Colonic mucosa (tissue), 4 donors: ENCODE measurements at regions not wholly inside any gene's neighbourhood (a gene's known extent, or its start where the extent isn't known, plus 50 kb on each side); places are given as distances from the start of the nearest gene placed in this dataset.

Source experiments
- DNase-seq: peaks from one replicate; pipeline ENCODE4 v3.0.0-alpha.2; 2020
- H3K27ac ChIP-seq: fragments of 200-600 bp; one replicate; pipeline ENCODE4 v1.8.0; 2021
- H3K27me3 ChIP-seq: fragments of 200-600 bp; one replicate; pipeline ENCODE4 v1.8.0; 2021
- H3K36me3 ChIP-seq: fragments of 200-600 bp; one replicate; pipeline ENCODE4 v1.8.0; 2021
- H3K4me1 ChIP-seq: fragments of 200-600 bp; one replicate; pipeline ENCODE4 v1.8.0; 2021; ENCODE audit warnings: mild to moderate bottlenecking
- H3K4me3 ChIP-seq: fragments of 200-600 bp; one replicate; pipeline ENCODE4 v1.8.0; 2021
- H3K9ac ChIP-seq, 2 donors: one replicate each; pipeline ENCODE4 v1.7.0; 2013; ENCODE audit warnings: control low read depth in 2 of 2, low read depth in 2 of 2, low read length in 2 of 2
- H3K9me3 ChIP-seq: fragments of 200-600 bp; one replicate; pipeline ENCODE4 v1.8.0; 2021
- intact Hi-C: fragments of 100-400 bp; cut with DNase I; formaldehyde crosslinking; loops from one replicate; pipeline ENCODE4 v1.14.1; 2022
- TF ChIP-seq, protein P1 (sequence below): fragments of 200-600 bp; IDR thresholded peaks from one replicate; pipeline ENCODE4 v1.8.0; 2022; ENCODE audit warnings: antibody characterized with exemption, mild to moderate bottlenecking
- donor health status: healthy.
- donor health status: DM: no; HTN: no; CAD: no.
- donor health status: DM: no; HTN: no; CAD: no.

DNA sequence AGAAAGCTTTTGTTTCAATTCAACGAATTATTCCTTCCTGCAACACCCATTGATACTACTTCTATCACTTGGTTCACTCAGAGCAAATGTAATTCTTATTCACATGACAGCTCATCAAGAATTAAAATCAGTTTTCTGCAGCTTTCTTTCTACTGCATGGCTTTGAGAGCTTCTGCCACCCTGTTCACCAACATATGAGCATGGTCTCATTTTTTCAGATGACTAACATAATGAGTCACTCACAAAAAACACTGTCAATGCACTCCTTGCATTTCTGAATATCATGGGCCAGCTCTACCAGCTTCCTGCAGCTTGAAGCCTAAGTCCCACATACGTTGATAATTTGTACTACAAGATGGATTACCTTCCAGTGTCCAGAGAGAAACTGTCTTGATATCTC lies 342.9 kb downstream of the LRATD1 start:
- H3K9ac ChIP-seq, result no peak overlapping the region
- intact Hi-C loops, result no loop called here

DNA sequence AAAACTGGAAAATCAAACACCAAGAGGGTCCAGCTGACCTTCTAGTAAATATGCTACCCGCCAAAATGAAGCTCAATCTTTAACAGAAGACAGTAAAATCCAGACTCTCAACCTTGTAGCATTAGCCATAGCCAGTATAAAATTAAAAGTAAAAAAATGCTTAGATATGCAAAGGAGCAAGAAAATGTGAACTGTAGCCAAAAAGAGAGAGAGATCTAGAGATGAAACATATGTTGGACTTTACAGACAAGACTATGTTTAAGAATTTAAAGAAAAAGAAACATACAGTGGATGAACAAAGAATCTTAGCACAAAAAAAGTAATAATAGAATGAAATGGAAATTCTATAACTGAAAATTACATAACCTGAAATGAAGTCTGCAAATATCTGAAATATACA lies 344.5 kb downstream of the LRATD1 start:
- TF ChIP-seq, protein P1, sequence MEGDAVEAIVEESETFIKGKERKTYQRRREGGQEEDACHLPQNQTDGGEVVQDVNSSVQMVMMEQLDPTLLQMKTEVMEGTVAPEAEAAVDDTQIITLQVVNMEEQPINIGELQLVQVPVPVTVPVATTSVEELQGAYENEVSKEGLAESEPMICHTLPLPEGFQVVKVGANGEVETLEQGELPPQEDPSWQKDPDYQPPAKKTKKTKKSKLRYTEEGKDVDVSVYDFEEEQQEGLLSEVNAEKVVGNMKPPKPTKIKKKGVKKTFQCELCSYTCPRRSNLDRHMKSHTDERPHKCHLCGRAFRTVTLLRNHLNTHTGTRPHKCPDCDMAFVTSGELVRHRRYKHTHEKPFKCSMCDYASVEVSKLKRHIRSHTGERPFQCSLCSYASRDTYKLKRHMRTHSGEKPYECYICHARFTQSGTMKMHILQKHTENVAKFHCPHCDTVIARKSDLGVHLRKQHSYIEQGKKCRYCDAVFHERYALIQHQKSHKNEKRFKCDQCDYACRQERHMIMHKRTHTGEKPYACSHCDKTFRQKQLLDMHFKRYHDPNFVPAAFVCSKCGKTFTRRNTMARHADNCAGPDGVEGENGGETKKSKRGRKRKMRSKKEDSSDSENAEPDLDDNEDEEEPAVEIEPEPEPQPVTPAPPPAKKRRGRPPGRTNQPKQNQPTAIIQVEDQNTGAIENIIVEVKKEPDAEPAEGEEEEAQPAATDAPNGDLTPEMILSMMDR, result no peak
- no peaks in the 10 kb centered on the region for H3K36me3 ChIP-seq
- intact Hi-C loops, result no loop called here
- H3K4me3 ChIP-seq, result no peak overlapping the region
- H3K27ac ChIP-seq, result no peak overlapping the region
- DNase-seq, result no peak
- no peaks in the 10 kb centered on the region for H3K9me3 ChIP-seq
- H3K4me1 ChIP-seq, result no peaks in the 10 kb centered on the region
- H3K27me3 ChIP-seq, result no peaks in the 10 kb centered on the region
- no peak overlapping the region for H3K9ac ChIP-seq

More for the DNA sequence above, 342.9 kb downstream of the LRATD1 start:
- no peaks in the 10 kb centered on the region for H3K27me3 ChIP-seq
- H3K36me3 ChIP-seq, result no peaks in the 10 kb centered on the region
- DNase-seq, result no peak
- no peaks in the 10 kb centered on the region for H3K4me1 ChIP-seq
- H3K4me3 ChIP-seq, result no peak overlapping the region
- H3K9me3 ChIP-seq, result no peaks in the 10 kb centered on the region
- TF ChIP-seq, protein P1, result no peak
- H3K27ac ChIP-seq, result no peak overlapping the region

DNA sequence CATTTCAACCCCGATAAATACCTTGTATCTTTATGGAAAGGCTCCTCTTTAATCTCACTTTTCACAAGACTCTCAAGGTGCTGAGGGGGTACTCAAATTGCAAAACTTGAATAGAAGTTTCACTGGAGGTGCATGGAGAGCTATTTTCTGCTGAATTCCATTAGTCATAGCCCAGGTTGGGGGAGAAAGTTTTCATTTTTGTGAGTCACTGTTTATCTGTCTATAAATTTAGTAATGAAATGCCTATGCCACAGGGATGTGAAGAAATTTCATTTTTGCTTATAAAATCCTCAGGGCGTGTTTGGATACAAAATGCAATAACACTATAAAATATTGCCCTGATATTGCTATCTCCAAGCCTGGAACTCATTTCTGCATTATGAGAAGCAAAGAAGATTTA lies 346.3 kb downstream of the LRATD1 start:
- TF ChIP-seq, protein P1, result no peak
- Histone ChIP-seq H3K4me3 (no peak overlapping the region), H3K4me1 (no peaks in the 10 kb centered on the region), H3K36me3 (no peaks in the 10 kb centered on the region), H3K9ac (no peak overlapping the region), H3K9me3 (no peaks in the 10 kb centered on the region), H3K27me3 (no peaks in the 10 kb centered on the region), H3K27ac (no peak overlapping the region)
- no peak for DNase-seq
- intact Hi-C loops, result no loop called here

DNA sequence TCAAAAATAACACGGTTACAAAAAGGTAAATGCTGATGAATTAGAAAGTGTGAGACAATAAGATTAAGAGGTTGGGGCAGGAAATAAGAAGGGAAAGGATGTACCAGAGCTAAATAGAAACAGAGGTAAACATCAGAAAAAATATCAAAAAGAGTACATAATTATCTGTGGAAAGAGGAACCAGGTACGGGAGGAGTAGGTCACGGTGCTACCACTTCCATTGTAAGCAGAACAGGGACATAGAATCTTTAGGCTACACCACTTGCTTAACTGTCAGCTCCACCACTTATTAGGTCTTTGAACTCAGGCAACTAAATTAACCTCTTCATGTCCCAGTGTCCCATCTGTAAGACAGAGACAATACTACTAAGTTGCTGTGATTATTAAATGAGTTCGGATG lies 350.3 kb downstream of the LRATD1 start:
- Histone ChIP-seq H3K9ac (no peak overlapping the region), H3K9me3 (no peaks in the 10 kb centered on the region), H3K4me1 (no peaks in the 10 kb centered on the region), H3K4me3 (no peak overlapping the region), H3K27me3 (no peaks in the 10 kb centered on the region), H3K27ac (no peak overlapping the region), H3K36me3 (no peaks in the 10 kb centered on the region)
- TF ChIP-seq, protein P1, result no peak
- intact Hi-C loops, result no loop called here
- no peak for DNase-seq

DNA sequence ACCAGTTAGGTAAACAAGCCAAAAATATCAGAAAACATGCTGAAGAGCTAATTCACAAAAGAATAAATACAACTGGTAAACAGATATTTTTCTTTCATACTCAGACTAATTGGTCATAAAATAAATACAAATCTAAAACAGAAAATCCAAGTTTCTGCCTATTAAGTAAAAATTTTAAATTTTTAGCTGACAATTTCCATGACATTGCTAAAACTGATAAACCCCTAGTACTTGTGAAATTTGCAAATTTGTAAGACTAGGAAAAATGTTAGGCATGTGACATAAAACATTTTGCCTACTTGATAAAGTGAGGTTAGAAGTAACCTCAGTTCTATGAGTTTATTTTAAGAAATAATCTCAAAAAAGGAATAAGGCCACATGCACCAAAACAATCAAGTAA lies 356.1 kb downstream of the LRATD1 start:
- intact Hi-C loops, result no loop called here
- Histone ChIP-seq H3K9me3 (no peaks in the 10 kb centered on the region), H3K36me3 (no peaks in the 10 kb centered on the region), H3K9ac (no peak overlapping the region), H3K27ac (no peak overlapping the region), H3K4me3 (no peak overlapping the region), H3K4me1 (no peaks in the 10 kb centered on the region), H3K27me3 (no peaks in the 10 kb centered on the region)
- TF ChIP-seq, protein P1, result no peak
- DNase-seq, result no peak

DNA sequence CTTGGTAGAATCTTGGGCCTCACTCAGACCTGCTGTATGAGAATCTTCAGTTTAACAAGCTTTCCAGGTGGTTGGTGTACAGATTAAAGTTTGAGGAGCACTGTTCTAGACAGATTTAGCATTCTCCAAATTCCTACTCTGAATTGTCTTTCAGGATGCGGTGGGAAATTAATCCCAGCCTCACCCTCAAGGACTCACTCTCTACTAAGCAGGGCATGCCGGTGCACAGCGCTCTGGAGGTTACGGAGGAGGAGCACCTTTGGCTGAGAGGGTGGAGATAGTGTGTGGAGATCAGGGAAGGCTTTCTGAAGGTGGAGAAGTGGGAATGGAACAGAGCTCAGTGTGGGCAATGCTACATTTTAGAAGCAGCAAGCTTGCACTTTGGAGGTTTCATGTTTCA lies 359.2 kb downstream of the LRATD1 start:
- Histone ChIP-seq H3K9ac (no peak overlapping the region), H3K27me3 (no peaks in the 10 kb centered on the region), H3K9me3 (no peaks in the 10 kb centered on the region), H3K36me3 (no peaks in the 10 kb centered on the region), H3K4me1 (no peaks in the 10 kb centered on the region), H3K4me3 (no peak overlapping the region), H3K27ac (no peak overlapping the region)
- DNase-seq, result no peak
- intact Hi-C loops, result no loop called here
- TF ChIP-seq, protein P1, result no peak
